HepG2 (cell line): ENCODE measurements at regions not wholly inside any gene's neighbourhood (a gene's known extent, or its start where the extent isn't known, plus 50 kb on each side); places are given as distances from the start of the nearest gene placed in this dataset.

ENCODE experiments used
- ATAC-seq: fragments of 200-7000 bp; cut with Tn5 transposase; 3 replicates; pipeline ENCODE4 v1.9.1; 2020; ENCODE audit warnings: mild to moderate bottlenecking, moderate library complexity
- BruUV-seq: library from RNA; stranded (reverse); fragments of 400-500 nt; replicated peaks from 2 replicates; lab custom pipeline; 2021; lab: Mats Ljungman, UMichigan
- CTCF ChIA-PET: fragments of 300-600 bp; formaldehyde crosslinking; extraction: SDS; loops from one replicate; lab custom pipeline; 2021; ENCODE audit warnings: low total read pairs, inconsistent platforms, low intra/inter-chr PET ratio; lab: Yijun Ruan, JAX
- POLR2A ChIA-PET: fragments of 350-600 bp; sonication (Branson Sonifier 250); formaldehyde crosslinking; loops from one replicate; lab custom pipeline; 2020; ENCODE audit warnings: antibody characterized with exemption, inconsistent platforms; lab: Yijun Ruan, JAX
- DNase-seq: peaks from one replicate; pipeline ENCODE4 v3.0.0-alpha.2; 2015; ENCODE audit warnings: low spot score
- FAIRE-seq: peaks from 3 replicates; lab custom pipeline; 2011; peaks lifted over from hg19 to GRCh38; lab: Jason Lieb, UNC
- H2AFZ ChIP-seq: one replicate; pipeline ENCODE4 v1.6.1; 2011; ENCODE audit warnings: low read length, inconsistent platforms
- H3K27ac ChIP-seq: fragments of 300-600 bp; 3 replicates; pipeline ENCODE4 v1.8.0; 2011; ENCODE audit warnings: mixed run types, mild to moderate bottlenecking, mixed read lengths, low read length, inconsistent platforms; ENCODE audit not compliant: insufficient read depth; ENCODE audit errors: extremely low read length
- H3K27me3 ChIP-seq, 2 experiments: fragments of 200-600 bp in 1 of 2; 2 replicates in 1 of 2; 3 replicates in 1 of 2; pipeline versions ENCODE4 v1.6.0 to v1.8.0; 2011; ENCODE audit warnings: low read length in 2 of 2, mild to moderate bottlenecking in 2 of 2, moderate library complexity in 2 of 2, inconsistent platforms in 1 of 2; ENCODE audit not compliant: insufficient read depth in 2 of 2, control insufficient read depth in 1 of 2
- H3K36me3 ChIP-seq, 2 experiments: fragments of 200-600 bp in 1 of 2; replicated peaks in 1 of 2; 2 replicates in 1 of 2; 3 replicates in 1 of 2; pipeline versions ENCODE4 v1.5.1 to v1.8.0; 2011; ENCODE audit warnings: low read length in 2 of 2, inconsistent platforms in 1 of 2; ENCODE audit not compliant: insufficient read depth in 2 of 2, control insufficient read depth in 1 of 2
- H3K4me1 ChIP-seq: 2 replicates; pipeline ENCODE4 v1.5.1; 2012; ENCODE audit warnings: low read length, inconsistent platforms; ENCODE audit not compliant: insufficient read depth
- H3K4me2 ChIP-seq: 2 replicates; pipeline ENCODE4 v1.6.0; 2011; ENCODE audit warnings: low read depth, low read length, inconsistent platforms
- H3K4me3 ChIP-seq, 3 experiments: fragments of 200-600 bp in 1 of 3; sonication (generic), shearing (Covaris generic) in 1 of 3; replicated peaks in 1 of 3; 2 replicates each; pipeline ENCODE4 v1.5.1; 2011 to 2016; ENCODE audit warnings: low read length in 3 of 3, inconsistent platforms in 2 of 3, low read depth in 2 of 3, mild to moderate bottlenecking in 2 of 3, control low read depth in 1 of 3, mixed read lengths in 1 of 3; ENCODE audit not compliant: insufficient read depth in 1 of 3
- H3K79me2 ChIP-seq: one replicate; pipeline ENCODE4 v1.6.1; 2011; ENCODE audit warnings: low read length, inconsistent platforms; ENCODE audit not compliant: insufficient read depth
- H3K9ac ChIP-seq: 2 replicates; pipeline ENCODE4 v1.6.0; 2011; ENCODE audit warnings: mild to moderate bottlenecking, low read depth, low read length, inconsistent platforms; ENCODE audit not compliant: insufficient read depth
- H3K9me3 ChIP-seq: 2 replicates; pipeline ENCODE4 v1.5.1; 2012; ENCODE audit warnings: mild to moderate bottlenecking, low read length
- H4K20me1 ChIP-seq: 2 replicates; pipeline ENCODE4 v1.6.0; 2011; ENCODE audit warnings: inconsistent platforms, mild to moderate bottlenecking, low read length, moderate library complexity; ENCODE audit not compliant: insufficient read depth
- ASH2L ChIP-seq: fragments of 300-600, 200-600 bp; sonication (generic); IDR thresholded peaks from 2 replicates; pipeline ENCODE4 v1.7.0; 2017; ENCODE audit warnings: low read depth, mild to moderate bottlenecking, moderate library complexity, mixed read lengths, low read length; ENCODE audit not compliant: insufficient read length
- DDIT3 ChIP-seq: sonication (generic); formaldehyde crosslinking; IDR thresholded peaks from 2 replicates; pipeline ENCODE4 v1.4.0; 2020; ENCODE audit warnings: mild to moderate bottlenecking, missing genetic modification reagents
- MATR3 ChIP-seq: sonication (generic); formaldehyde crosslinking; IDR thresholded peaks from 2 replicates; pipeline ENCODE4 v1.4.0; 2020; ENCODE audit warnings: missing genetic modification reagents
- NR1H2 ChIP-seq: sonication (generic); formaldehyde crosslinking; IDR thresholded peaks from 2 replicates; pipeline ENCODE4 v1.8.1; 2022; ENCODE audit warnings: low read depth, missing genetic modification reagents, borderline replicate concordance
- SKIL ChIP-seq: sonication (generic); formaldehyde crosslinking; IDR thresholded peaks from 2 replicates; pipeline ENCODE4 v1.8.0; 2022; ENCODE audit warnings: missing genetic modification reagents, mild to moderate bottlenecking, moderate library complexity, borderline replicate concordance
- ZBTB1 ChIP-seq: sonication (generic); formaldehyde crosslinking; IDR thresholded peaks from 2 replicates; pipeline ENCODE4 v1.4.0; 2020; ENCODE audit warnings: missing genetic modification reagents, borderline replicate concordance
- ZBTB20 ChIP-seq: sonication (generic); formaldehyde crosslinking; IDR thresholded peaks from 2 replicates; pipeline ENCODE4 v1.8.1; 2023; ENCODE audit warnings: missing genetic modification reagents, low read depth, mild to moderate bottlenecking, borderline replicate concordance
- ZIK1 ChIP-seq: sonication (generic); formaldehyde crosslinking; IDR thresholded peaks from 2 replicates; pipeline ENCODE4 v1.5.0; 2020; ENCODE audit warnings: mild to moderate bottlenecking, low read depth, missing genetic modification reagents, borderline replicate concordance
- ZNF251 ChIP-seq: sonication (generic); formaldehyde crosslinking; IDR thresholded peaks from 2 replicates; pipeline ENCODE4 v1.9.0; 2021; ENCODE audit warnings: mild to moderate bottlenecking, missing genetic modification reagents
- ZNF547 ChIP-seq: sonication (generic); formaldehyde crosslinking; IDR thresholded peaks from 2 replicates; pipeline ENCODE4 v1.5.1; 2020; ENCODE audit warnings: mild to moderate bottlenecking, missing genetic modification reagents
- ZNF841 ChIP-seq: sonication (generic); formaldehyde crosslinking; IDR thresholded peaks from 2 replicates; pipeline ENCODE4 v1.8.1; 2023; ENCODE audit warnings: missing genetic modification reagents, borderline replicate concordance
- ZNF878 ChIP-seq: sonication (generic); formaldehyde crosslinking; IDR thresholded peaks from 2 replicates; pipeline ENCODE4 v1.8.1; 2023; ENCODE audit warnings: mild to moderate bottlenecking, missing genetic modification reagents, moderate library complexity
- WGBS: methylation state at CpG from one replicate; pipeline ENCODE4 v1.1.6; 2017; ENCODE audit warnings: low lambda C conversion rate; 5-methylcytosine and 5-hydroxymethylcytosine counted together
- in situ Hi-C: cut with HindIII; loops from 2 replicates; pipeline ENCODE4 v1.10.0; 2017; ENCODE audit warnings: low pct_unique_long_range_greater_than_20kb; ENCODE audit not compliant: extremely low pct_ligation_motif_present
- intact Hi-C: fragments of 100-400 bp; cut with micrococcal nuclease; formaldehyde crosslinking; loops from one replicate; pipeline ENCODE4 v1.10.0; 2022; ENCODE audit not compliant: unreplicated experiment
- TF ChIP-seq, protein P1 (sequence below): sonication (generic); formaldehyde crosslinking; IDR thresholded peaks from 2 replicates; pipeline ENCODE4 v1.5.0; 2020; ENCODE audit warnings: missing genetic modification reagents
- TF ChIP-seq, protein P2 (sequence below): IDR thresholded peaks from 2 replicates; pipeline ENCODE4 v1.6.1; 2016
- TF ChIP-seq, protein P3 (sequence below): sonication (generic); formaldehyde crosslinking; IDR thresholded peaks from 2 replicates; pipeline ENCODE4 v1.4.0; 2020; ENCODE audit warnings: mild to moderate bottlenecking, missing genetic modification reagents, borderline replicate concordance

- TF ChIP-seq, protein P1, sequence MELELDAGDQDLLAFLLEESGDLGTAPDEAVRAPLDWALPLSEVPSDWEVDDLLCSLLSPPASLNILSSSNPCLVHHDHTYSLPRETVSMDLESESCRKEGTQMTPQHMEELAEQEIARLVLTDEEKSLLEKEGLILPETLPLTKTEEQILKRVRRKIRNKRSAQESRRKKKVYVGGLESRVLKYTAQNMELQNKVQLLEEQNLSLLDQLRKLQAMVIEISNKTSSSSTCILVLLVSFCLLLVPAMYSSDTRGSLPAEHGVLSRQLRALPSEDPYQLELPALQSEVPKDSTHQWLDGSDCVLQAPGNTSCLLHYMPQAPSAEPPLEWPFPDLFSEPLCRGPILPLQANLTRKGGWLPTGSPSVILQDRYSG: no peak
- no peak for TF ChIP-seq MATR3 (CRISPR knock-in tag)
- TF ChIP-seq, all 625 proteins: peak for 0
Measured at GRCh38 chr21:16085421-16085820, 355.6 kb downstream of the USP25 start (continued).

GRCh38 chr21:16086121-16086520 lies 356.3 kb downstream of the USP25 start:
- H3K9me3 ChIP-seq: no peaks in the 10 kb centered on the region
- H3K27ac ChIP-seq: no peak overlapping the region
- WGBS: 37% methylated on average over 4 of the region's 4 CpGs
- ATAC-seq (no peak), FAIRE-seq (no peak), DNase-seq (no peak)
- ChIA-PET CTCF (no interaction called here), POLR2A (no interaction called here)
- no peak overlapping the region for H3K4me2 ChIP-seq
- intact Hi-C loops: no loop called here
- no peaks in the 10 kb centered on the region for H3K4me1 ChIP-seq
- TF ChIP-seq ZIK1 (CRISPR knock-in tag): no peak
- TF ChIP-seq ZBTB20 (CRISPR knock-in tag): no peak
- no peak for TF ChIP-seq ASH2L
- no peak for TF ChIP-seq NR1H2 (CRISPR knock-in tag)
- TF ChIP-seq SKIL: no peak
- no peak for TF ChIP-seq ZNF878 (CRISPR knock-in tag)
- TF ChIP-seq ZNF251 (CRISPR knock-in tag): no peak
- TF ChIP-seq, protein P2, sequence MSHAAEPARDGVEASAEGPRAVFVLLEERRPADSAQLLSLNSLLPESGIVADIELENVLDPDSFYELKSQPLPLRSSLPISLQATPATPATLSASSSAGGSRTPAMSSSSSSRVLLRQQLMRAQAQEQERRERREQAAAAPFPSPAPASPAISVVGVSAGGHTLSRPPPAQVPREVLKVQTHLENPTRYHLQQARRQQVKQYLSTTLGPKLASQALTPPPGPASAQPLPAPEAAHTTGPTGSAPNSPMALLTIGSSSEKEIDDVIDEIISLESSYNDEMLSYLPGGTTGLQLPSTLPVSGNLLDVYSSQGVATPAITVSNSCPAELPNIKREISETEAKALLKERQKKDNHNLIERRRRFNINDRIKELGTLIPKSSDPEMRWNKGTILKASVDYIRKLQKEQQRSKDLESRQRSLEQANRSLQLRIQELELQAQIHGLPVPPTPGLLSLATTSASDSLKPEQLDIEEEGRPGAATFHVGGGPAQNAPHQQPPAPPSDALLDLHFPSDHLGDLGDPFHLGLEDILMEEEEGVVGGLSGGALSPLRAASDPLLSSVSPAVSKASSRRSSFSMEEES: no peak
- TF ChIP-seq ZNF547 (CRISPR knock-in tag): no peak
- no peak for TF ChIP-seq DDIT3 (CRISPR knock-in tag)
- TF ChIP-seq, protein P3, sequence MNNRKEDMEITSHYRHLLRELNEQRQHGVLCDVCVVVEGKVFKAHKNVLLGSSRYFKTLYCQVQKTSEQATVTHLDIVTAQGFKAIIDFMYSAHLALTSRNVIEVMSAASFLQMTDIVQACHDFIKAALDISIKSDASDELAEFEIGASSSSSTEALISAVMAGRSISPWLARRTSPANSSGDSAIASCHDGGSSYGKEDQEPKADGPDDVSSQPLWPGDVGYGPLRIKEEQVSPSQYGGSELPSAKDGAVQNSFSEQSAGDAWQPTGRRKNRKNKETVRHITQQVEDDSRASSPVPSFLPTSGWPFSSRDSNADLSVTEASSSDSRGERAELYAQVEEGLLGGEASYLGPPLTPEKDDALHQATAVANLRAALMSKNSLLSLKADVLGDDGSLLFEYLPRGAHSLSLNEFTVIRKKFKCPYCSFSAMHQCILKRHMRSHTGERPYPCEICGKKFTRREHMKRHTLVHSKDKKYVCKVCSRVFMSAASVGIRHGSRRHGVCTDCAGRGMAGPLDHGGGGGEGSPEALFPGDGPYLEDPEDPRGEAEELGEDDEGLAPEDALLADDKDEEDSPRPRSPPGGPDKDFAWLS (CRISPR knock-in tag): no peak
- no peak for TF ChIP-seq ZBTB1
- TF ChIP-seq ZNF841 (CRISPR knock-in tag): no peak
- no peak overlapping the region for H2AFZ ChIP-seq
- H3K79me2 ChIP-seq: no peaks in the 10 kb centered on the region
- no peaks in the 10 kb centered on the region for H4K20me1 ChIP-seq
- BruUV-seq: no TSS peak
- no peak overlapping the region for H3K4me3 ChIP-seq
- H3K27me3 ChIP-seq: no peaks in the 10 kb centered on the region
- in situ Hi-C loops: no loop called here
- no peak overlapping the region for H3K9ac ChIP-seq
- no peaks in the 10 kb centered on the region for H3K36me3 ChIP-seq
